ENCODE measurements at regions not wholly inside any gene's neighbourhood (a gene's known extent, or its start where the extent isn't known, plus 50 kb on each side); places are given as distances from the start of the nearest gene placed in this dataset.
"Not testable (repeated sequence)": the region's sequence is repeated elsewhere in the genome, so short reads cannot be mapped to it uniquely, and the experiment has no call there.

- H3K4me1 Mint-ChIP-seq (ENCODE audit: low read depth, unreplicated experiment), result peaks cover 6% of the 10 kb centered on the region
- no peaks in the 10 kb centered on the region for H3K27me3 Mint-ChIP-seq (ENCODE audit: low read depth, unreplicated experiment)
- Histone ChIP-seq H3K9ac (ENCODE audit: low read length) (no peak overlapping the region), H3K9me3 (ENCODE audit: insufficient read depth, low read depth, low read length) (no peaks in the 10 kb centered on the region), H3K36me3 (ENCODE audit: insufficient read depth, low read length) (no peaks in the 10 kb centered on the region), H3K27me3 (ENCODE audit: insufficient read depth, low read length) (no peaks in the 10 kb centered on the region), H3K79me2 (ENCODE audit: insufficient read depth, low read length) (no peaks in the 10 kb centered on the region), H3K4me2 (ENCODE audit: low read length) (no peak overlapping the region), H3K27ac (ENCODE audit: low read depth, low read length) (no peak overlapping the region), H4K20me1 (ENCODE audit: insufficient read depth, low read length) (no peaks in the 10 kb centered on the region), H2AFZ (ENCODE audit: low read depth, low read length) (no peak overlapping the region), H3K4me3 (ENCODE audit: insufficient read depth, low read depth, low read length) (no peak overlapping the region), H3K4me1 (ENCODE audit: insufficient read depth, low read length) (no peaks in the 10 kb centered on the region)
- TF ChIP-seq EZH2 (IDR thresholded peaks at IDR 0.05; ENCODE audit: insufficient read depth, low read length) (no peak), CTCF (IDR thresholded peaks at IDR 0.05; ENCODE audit: insufficient read depth, low read depth, low read length) (no peak)
- H3K9me3 Mint-ChIP-seq (ENCODE audit: unreplicated experiment), result no peaks in the 10 kb centered on the region
- H3K27ac Mint-ChIP-seq (ENCODE audit: unreplicated experiment), result no peak overlapping the region
- DNase-seq (ENCODE audit: low read depth), result peak; percentile 65
- no peak overlapping the region for H3K4me3 Mint-ChIP-seq (ENCODE audit: unreplicated experiment)
- no peaks in the 10 kb centered on the region for H3K36me3 Mint-ChIP-seq (ENCODE audit: low read depth, unreplicated experiment)
- no peak for FAIRE-seq
Measured at GRCh38 chrX:116317409-116317808, 119.0 kb upstream of the SLC6A14 start.

GRCh38 chrX:116318672-116319071, 117.7 kb upstream of the SLC6A14 start:
- no peak for DNase-seq (ENCODE audit: low read depth)
- Histone ChIP-seq H3K4me1 (ENCODE audit: insufficient read depth, low read length) (no peaks in the 10 kb centered on the region), H3K79me2 (ENCODE audit: insufficient read depth, low read length) (no peaks in the 10 kb centered on the region), H3K27me3 (ENCODE audit: insufficient read depth, low read length) (no peaks in the 10 kb centered on the region), H3K9ac (ENCODE audit: low read length) (no peak overlapping the region), H3K9me3 (ENCODE audit: insufficient read depth, low read depth, low read length) (no peaks in the 10 kb centered on the region), H3K4me2 (ENCODE audit: low read length) (no peak overlapping the region), H3K27ac (ENCODE audit: low read depth, low read length) (no peak overlapping the region), H2AFZ (ENCODE audit: low read depth, low read length) (no peak overlapping the region), H3K36me3 (ENCODE audit: insufficient read depth, low read length) (no peaks in the 10 kb centered on the region), H4K20me1 (ENCODE audit: insufficient read depth, low read length) (no peaks in the 10 kb centered on the region), H3K4me3 (ENCODE audit: insufficient read depth, low read depth, low read length) (no peak overlapping the region)
- Mint-ChIP-seq H3K27ac (ENCODE audit: unreplicated experiment) (no peak overlapping the region), H3K4me1 (ENCODE audit: low read depth, unreplicated experiment) (peaks cover 6% of the 10 kb centered on the region), H3K4me3 (ENCODE audit: unreplicated experiment) (no peak overlapping the region), H3K27me3 (ENCODE audit: low read depth, unreplicated experiment) (no peaks in the 10 kb centered on the region), H3K9me3 (ENCODE audit: unreplicated experiment) (no peaks in the 10 kb centered on the region), H3K36me3 (ENCODE audit: low read depth, unreplicated experiment) (no peaks in the 10 kb centered on the region)
- no peak for TF ChIP-seq EZH2 (IDR thresholded peaks at IDR 0.05; ENCODE audit: insufficient read depth, low read length)
- TF ChIP-seq CTCF (IDR thresholded peaks at IDR 0.05; ENCODE audit: insufficient read depth, low read depth, low read length), result no peak
- FAIRE-seq, result peak; percentile 96

GRCh38 chrX:116321711-116322110, 114.7 kb upstream of the SLC6A14 start:
- Histone ChIP-seq H3K27ac (ENCODE audit: low read depth, low read length) (no peak overlapping the region), H3K9ac (ENCODE audit: low read length) (no peak overlapping the region), H2AFZ (ENCODE audit: low read depth, low read length) (no peak overlapping the region), H3K27me3 (ENCODE audit: insufficient read depth, low read length) (no peaks in the 10 kb centered on the region), H3K9me3 (ENCODE audit: insufficient read depth, low read depth, low read length) (no peaks in the 10 kb centered on the region), H4K20me1 (ENCODE audit: insufficient read depth, low read length) (no peaks in the 10 kb centered on the region), H3K4me2 (ENCODE audit: low read length) (no peak overlapping the region), H3K4me1 (ENCODE audit: insufficient read depth, low read length) (no peaks in the 10 kb centered on the region), H3K36me3 (ENCODE audit: insufficient read depth, low read length) (no peaks in the 10 kb centered on the region), H3K79me2 (ENCODE audit: insufficient read depth, low read length) (no peaks in the 10 kb centered on the region), H3K4me3 (ENCODE audit: insufficient read depth, low read depth, low read length) (no peak overlapping the region)
- no peaks in the 10 kb centered on the region for H3K27me3 Mint-ChIP-seq (ENCODE audit: low read depth, unreplicated experiment)
- no peaks in the 10 kb centered on the region for H3K9me3 Mint-ChIP-seq (ENCODE audit: unreplicated experiment)
- FAIRE-seq (peak; percentile 20), DNase-seq (ENCODE audit: low read depth) (no peak)
- TF ChIP-seq CTCF (IDR thresholded peaks at IDR 0.05; ENCODE audit: insufficient read depth, low read depth, low read length) (no peak), EZH2 (IDR thresholded peaks at IDR 0.05; ENCODE audit: insufficient read depth, low read length) (no peak)
- peaks cover 6% of the 10 kb centered on the region for H3K4me1 Mint-ChIP-seq (ENCODE audit: low read depth, unreplicated experiment)
- no peak overlapping the region for H3K4me3 Mint-ChIP-seq (ENCODE audit: unreplicated experiment)
- H3K27ac Mint-ChIP-seq (ENCODE audit: unreplicated experiment), result no peak overlapping the region
- no peaks in the 10 kb centered on the region for H3K36me3 Mint-ChIP-seq (ENCODE audit: low read depth, unreplicated experiment)

GRCh38 chrX:116332026-116332425, 104.4 kb upstream of the SLC6A14 start:
- not testable (repeated sequence) for H3K4me3 ChIP-seq (ENCODE audit: insufficient read depth, low read depth, low read length)

More at GRCh38 chrX:116332026-116332425, 104.4 kb upstream of the SLC6A14 start:
- not testable (repeated sequence) for H3K27ac ChIP-seq (ENCODE audit: low read depth, low read length); H3K79me2 ChIP-seq (ENCODE audit: insufficient read depth, low read length); H3K4me1 Mint-ChIP-seq (ENCODE audit: low read depth, unreplicated experiment); H4K20me1 ChIP-seq (ENCODE audit: insufficient read depth, low read length); H3K36me3 Mint-ChIP-seq (ENCODE audit: low read depth, unreplicated experiment); H3K36me3 ChIP-seq (ENCODE audit: insufficient read depth, low read length); H3K4me2 ChIP-seq (ENCODE audit: low read length); H3K4me3 Mint-ChIP-seq (ENCODE audit: unreplicated experiment); FAIRE-seq; H3K9me3 Mint-ChIP-seq (ENCODE audit: unreplicated experiment); H3K9ac ChIP-seq (ENCODE audit: low read length); H2AFZ ChIP-seq (ENCODE audit: low read depth, low read length); H3K27me3 Mint-ChIP-seq (ENCODE audit: low read depth, unreplicated experiment); H3K27ac Mint-ChIP-seq (ENCODE audit: unreplicated experiment); H3K4me1 ChIP-seq (ENCODE audit: insufficient read depth, low read length); H3K9me3 ChIP-seq (ENCODE audit: insufficient read depth, low read depth, low read length); DNase-seq (ENCODE audit: low read depth); H3K27me3 ChIP-seq (ENCODE audit: insufficient read depth, low read length)

Measured in astrocyte (in vitro differentiated cells and primary cell).